ENCODE measurements at regions not wholly inside any gene's neighbourhood (a gene's known extent, or its start where the extent isn't known, plus 50 kb on each side); places are given as distances from the start of the nearest gene placed in this dataset.

- Histone ChIP-seq H3K4me3 (no peak overlapping the region), H3K27me3 (no peaks in the 10 kb centered on the region), H3K4me1 (peaks cover 29 to 65% of the 10 kb centered on the region in 2 donors), H3K36me3 (no peaks in the 10 kb centered on the region), H3K27ac (peak overlapping the region; percentile 10 to 40), H3K9me3 (no peaks in the 10 kb centered on the region)
- intact Hi-C loops (cut with DNase I) = no loop called here
- no peak for TF ChIP-seq CTCF (IDR thresholded peaks at IDR 0.05)
- DNase-seq = no peak
- ATAC-seq = no peak
These were observed 173.0 kb upstream of the TLE3 start for GRCh38 chr15:70270752-70271111.

GRCh38 chr15:70269991-70270751, 172.5 kb upstream of the TLE3 start:
- no peaks in the 10 kb centered on the region for H3K9me3 ChIP-seq
- no peak overlapping the region for H3K4me3 ChIP-seq
- TF ChIP-seq CTCF (IDR thresholded peaks at IDR 0.05) = no peak
- H3K4me1 ChIP-seq = peaks cover 29 to 71% of the 10 kb centered on the region in 2 donors
- H3K36me3 ChIP-seq = no peaks in the 10 kb centered on the region
- H3K27me3 ChIP-seq = no peaks in the 10 kb centered on the region
- no peak for DNase-seq
- no peak for ATAC-seq
- peak overlapping the region in 1 of 2 donors; percentile 40 for H3K27ac ChIP-seq
- intact Hi-C loops (cut with DNase I) = no loop called here

- TF ChIP-seq CTCF (IDR thresholded peaks at IDR 0.05) = no peak
- intact Hi-C loops (cut with DNase I) = no loop called here
- Histone ChIP-seq H3K27ac (no peak overlapping the region), H3K4me3 (no peak overlapping the region), H3K9me3 (no peaks in the 10 kb centered on the region), H3K36me3 (no peaks in the 10 kb centered on the region), H3K27me3 (no peaks in the 10 kb centered on the region), H3K4me1 (peaks cover 29 to 78% of the 10 kb centered on the region in 2 donors)
- ATAC-seq (no peak), DNase-seq (no peak)
These were observed 171.7 kb upstream of the TLE3 start for GRCh38 chr15:70269311-70269911.

GRCh38 chr15:70268698-70269251, 171.1 kb upstream of the TLE3 start:
- Histone ChIP-seq H3K27me3 (no peaks in the 10 kb centered on the region), H3K9me3 (no peaks in the 10 kb centered on the region), H3K27ac (no peak overlapping the region), H3K4me1 (peaks cover 29 to 85% of the 10 kb centered on the region in 2 donors), H3K36me3 (no peaks in the 10 kb centered on the region), H3K4me3 (no peak overlapping the region)
- ATAC-seq (no peak), DNase-seq (no peak)
- TF ChIP-seq CTCF (IDR thresholded peaks at IDR 0.05) = no peak
- intact Hi-C loops (cut with DNase I) = no loop called here

- Histone ChIP-seq H3K27me3 (no peaks in the 10 kb centered on the region), H3K9me3 (no peaks in the 10 kb centered on the region), H3K4me1 (peaks cover 29 to 94% of the 10 kb centered on the region in 2 donors), H3K27ac (no peak overlapping the region), H3K36me3 (no peaks in the 10 kb centered on the region), H3K4me3 (no peak overlapping the region)
- DNase-seq (no peak), ATAC-seq (no peak)
- no peak for TF ChIP-seq CTCF (IDR thresholded peaks at IDR 0.05)
- intact Hi-C loops (cut with DNase I) = no loop called here
These were observed 170.2 kb upstream of the TLE3 start for GRCh38 chr15:70267879-70268278.
